ENCODE measurements at regions not wholly inside any gene's neighbourhood (a gene's known extent, or its start where the extent isn't known, plus 50 kb on each side); places are given as distances from the start of the nearest gene placed in this dataset.
"Not testable (repeated sequence)": the region's sequence is repeated elsewhere in the genome, so short reads cannot be mapped to it uniquely, and the experiment has no call there.

DNA sequence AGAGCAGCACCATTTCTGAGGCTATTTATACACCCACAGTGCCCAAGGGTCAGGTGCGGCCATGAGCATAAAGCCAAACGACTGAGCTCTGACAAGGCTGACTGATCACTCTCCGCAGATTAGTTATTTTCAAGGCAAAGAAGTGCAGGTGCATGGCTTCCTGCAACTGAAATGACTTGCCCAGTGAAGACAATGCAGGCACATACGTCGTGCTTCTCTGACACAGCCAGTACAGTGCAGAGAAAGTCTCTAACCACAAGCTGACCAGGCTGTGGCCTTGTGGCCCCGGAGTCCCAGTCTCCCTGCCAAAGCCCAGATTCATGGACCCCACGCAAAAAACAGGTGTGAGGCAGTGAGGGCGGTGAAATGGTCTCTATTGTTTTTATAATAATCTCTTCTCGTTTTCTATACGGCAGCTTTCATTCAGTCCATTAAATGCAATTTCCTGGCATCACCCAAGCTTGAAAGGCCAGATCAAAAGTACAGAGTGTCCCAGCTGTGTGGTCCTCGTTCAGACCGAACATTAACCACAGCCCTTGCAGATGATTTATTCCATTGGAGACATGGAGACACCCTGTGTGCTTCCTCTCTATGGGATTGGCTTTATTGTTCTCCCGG is 447.0 kb upstream of the ID2 start:
- DNase-seq (no peak), ATAC-seq (no peak)

DNA sequence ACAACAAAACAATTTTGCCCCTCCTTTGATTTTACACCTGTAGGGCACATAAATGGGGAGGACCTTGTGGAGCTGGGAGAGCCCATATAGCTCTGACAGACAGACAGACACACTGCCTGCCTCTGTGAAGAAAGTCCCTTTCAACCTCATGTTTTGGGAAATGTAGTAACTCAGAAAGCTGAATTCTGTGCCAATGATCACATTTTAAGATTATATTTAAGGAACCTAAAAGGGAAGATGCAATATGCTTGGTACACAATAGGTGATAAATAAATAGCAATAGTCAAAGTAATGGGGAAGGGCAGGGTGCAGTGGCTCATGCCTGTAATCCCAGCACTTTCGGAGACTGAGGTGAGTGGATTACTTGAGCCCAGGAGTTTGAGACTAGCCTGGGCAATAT is 446.4 kb upstream of the ID2 start:
- ATAC-seq = no peak
- no peak for DNase-seq

DNA sequence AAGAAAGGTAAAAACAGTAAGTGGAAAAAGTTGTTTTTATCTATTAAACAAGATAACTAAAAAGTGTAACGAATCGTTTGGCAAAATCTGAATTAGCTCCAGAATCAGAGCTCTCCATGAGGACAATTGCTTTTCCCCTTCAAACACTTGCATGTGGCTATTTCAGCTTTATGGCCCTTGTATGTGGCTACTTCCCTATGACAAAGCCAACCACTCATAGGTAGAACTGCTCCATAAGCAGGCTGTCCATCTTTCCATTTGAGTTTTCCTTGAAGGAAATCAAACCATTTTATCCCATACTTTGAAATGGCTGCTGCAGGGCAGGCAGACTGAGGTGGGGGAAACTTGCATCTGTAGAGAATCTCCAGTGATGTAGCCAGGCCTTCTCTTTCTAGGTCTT is 445.5 kb upstream of the ID2 start:
- ATAC-seq = no peak

DNA sequence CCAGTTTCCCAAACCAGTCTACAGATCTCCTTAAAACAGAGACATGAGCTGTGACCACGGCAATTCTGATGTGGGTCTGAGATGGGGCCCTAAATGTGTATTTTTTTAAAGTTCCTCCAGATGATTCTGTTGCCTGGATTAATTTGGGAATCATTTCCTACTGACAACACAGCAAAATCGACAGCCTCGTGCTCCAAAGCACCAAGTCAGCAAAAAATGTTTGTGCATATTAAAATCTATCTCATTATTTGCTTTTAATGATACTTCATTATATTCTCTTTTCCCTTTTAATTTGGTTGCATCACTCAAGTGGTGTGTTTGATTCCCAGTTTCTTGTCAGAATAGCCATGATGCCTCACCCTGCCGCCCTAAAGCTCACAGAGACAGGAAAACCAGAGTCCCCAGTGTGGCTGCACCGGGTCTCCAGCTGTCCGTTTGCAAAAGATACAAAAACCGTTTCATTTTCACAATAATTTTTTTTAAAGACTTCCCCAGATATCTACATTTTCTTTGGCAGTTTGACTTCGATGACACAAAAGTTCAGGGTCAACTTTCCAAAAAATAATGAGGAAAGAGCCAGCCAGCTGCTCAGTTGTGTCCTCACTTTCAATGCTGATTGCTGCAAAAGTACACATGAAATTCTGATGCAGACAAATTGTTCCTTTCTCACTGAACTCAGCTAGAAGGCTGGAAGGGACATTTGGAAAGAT is 443.2 kb upstream of the ID2 start:
- DNase-seq (no peak), ATAC-seq (no peak)

More for the DNA sequence above, 445.5 kb upstream of the ID2 start:
- DNase-seq = no peak

DNA sequence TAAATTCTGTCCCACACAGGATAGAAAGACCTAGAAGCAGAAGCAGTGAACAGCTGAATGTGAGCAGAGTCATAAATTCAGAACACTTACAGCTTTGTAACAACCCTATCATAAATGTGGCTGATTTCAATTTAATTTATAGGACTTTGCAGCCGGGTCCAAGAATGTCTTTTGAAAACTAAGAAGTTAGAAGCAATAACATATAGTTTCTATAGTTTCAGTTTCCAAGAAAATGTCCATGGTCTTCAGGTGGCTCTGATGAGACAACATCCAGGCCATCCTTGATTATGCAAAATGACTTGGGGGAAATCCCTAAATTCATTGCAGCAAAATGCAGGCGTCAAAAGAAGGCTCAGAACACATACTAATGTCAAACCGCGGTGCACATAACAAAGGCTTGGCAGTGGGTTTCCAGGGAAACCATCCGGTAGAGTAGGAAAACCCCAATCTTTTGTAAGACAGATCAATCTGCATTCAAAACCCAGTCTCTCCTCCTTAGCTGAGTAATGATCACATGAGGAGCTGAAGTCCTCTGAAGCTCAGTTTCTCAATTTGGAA is 442.2 kb upstream of the ID2 start:
- DNase-seq = peak; percentile 38
- ATAC-seq = peak; percentile 89

DNA sequence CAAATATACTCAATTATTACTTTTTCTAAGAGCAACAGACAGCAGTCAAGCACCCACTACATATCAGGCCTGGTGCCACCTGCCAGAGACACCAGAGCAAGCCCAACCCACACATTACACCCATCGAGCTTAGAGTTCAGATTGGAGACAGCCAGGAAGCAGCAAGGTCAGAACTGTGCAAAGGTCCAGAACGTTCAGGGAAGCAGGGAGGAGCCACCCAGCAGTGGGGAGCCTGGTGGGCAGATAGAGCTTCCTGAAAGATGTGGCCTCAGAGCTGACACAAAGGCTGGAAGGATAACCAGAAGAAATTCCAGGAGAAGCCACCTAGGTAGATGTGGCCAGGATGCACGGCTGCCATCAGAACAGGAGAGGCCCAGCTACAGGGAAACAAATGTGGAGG is 440.5 kb upstream of the ID2 start:
- ATAC-seq (no peak), DNase-seq (no peak)

DNA sequence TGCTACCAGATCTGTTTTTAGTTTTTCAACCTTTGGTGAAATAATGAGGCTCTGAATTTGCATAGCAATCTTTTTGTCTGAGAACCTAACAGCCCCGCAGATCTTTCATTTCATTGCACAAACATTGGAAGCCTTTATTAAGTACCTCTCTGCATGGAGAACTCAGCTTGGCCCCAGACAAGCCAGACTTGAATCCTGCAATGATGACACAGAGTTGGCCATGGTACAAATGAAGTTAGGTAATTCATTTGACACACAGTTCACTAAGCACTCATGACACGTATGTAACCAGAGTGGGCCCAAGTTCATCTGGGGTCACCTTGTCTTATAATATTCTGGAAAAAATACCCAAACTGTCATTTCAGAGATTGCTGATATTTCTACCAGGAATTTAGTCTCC is 439.1 kb upstream of the ID2 start:
- DNase-seq (no peak), ATAC-seq (no peak)

DNA sequence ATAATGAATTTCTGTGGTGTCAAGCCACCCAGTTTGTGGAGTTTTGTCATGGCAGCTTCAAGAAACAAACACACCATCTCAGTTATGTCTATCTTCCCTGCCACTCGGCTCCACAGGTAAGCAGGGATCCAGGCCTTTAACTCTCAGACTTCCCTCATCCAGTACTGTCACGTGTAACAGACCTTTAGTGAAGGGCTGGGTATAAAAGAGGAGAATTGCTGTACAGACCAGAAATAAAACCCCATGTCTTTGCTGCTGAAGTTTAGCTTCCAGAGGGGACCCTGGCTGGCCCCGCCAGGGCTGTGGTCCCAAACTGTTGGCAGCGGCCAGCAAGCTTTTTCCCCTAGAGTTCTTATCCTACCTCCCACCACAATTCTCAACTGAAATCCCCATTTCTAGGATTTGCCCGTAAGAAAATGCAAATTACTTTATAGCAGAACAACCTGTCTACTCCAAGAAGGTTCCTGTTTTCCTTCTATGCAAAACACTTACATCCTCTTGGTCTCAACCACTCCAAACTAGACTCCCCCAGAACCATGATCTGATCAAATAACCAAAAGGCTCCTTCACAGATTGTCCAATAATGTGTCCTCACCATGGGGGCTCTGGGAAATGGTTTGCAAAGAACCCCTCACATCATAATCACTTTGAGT is 438.0 kb upstream of the ID2 start:
- DNase-seq = no peak
- no peak for ATAC-seq

DNA sequence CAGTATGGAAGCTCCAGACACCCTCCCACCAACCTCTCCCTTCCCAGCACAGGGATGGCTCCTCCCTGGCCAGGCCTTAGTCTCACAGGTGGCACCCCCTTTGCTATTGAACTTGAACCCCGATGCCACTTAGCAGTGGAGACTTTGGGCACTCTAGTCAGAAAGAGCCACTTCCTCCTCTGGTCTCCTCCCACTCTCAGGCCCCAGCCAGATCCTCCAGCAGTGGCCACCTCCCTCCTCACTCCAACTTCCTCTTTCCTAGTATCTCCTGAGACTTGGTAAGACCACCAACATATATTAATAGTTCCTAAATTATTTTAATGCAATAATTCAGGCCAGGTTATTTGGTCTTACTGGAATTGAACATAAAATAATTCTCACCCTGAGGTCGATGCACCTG is 437.2 kb upstream of the ID2 start:
- ATAC-seq (no peak), DNase-seq (no peak)

DNA sequence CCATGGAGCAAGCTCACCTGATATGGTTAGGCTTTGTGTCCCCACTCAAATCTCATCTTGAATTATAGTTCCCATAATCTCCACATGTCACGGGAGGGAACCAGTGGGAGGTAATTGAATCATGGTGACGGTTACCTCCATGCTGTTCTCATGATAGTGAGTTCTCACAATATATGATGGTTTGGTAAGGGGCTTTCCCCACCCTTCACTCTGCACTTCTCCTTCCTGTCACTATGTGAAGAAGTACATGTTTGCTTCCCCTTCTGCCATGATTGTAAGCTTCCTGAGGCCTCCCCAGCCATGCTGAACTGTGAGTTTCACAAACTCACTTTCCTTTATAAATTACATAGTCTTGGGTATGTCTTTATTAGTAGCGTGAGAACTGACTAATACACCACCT is 435.7 kb upstream of the ID2 start:
- no peak for DNase-seq
- no peak for ATAC-seq

DNA sequence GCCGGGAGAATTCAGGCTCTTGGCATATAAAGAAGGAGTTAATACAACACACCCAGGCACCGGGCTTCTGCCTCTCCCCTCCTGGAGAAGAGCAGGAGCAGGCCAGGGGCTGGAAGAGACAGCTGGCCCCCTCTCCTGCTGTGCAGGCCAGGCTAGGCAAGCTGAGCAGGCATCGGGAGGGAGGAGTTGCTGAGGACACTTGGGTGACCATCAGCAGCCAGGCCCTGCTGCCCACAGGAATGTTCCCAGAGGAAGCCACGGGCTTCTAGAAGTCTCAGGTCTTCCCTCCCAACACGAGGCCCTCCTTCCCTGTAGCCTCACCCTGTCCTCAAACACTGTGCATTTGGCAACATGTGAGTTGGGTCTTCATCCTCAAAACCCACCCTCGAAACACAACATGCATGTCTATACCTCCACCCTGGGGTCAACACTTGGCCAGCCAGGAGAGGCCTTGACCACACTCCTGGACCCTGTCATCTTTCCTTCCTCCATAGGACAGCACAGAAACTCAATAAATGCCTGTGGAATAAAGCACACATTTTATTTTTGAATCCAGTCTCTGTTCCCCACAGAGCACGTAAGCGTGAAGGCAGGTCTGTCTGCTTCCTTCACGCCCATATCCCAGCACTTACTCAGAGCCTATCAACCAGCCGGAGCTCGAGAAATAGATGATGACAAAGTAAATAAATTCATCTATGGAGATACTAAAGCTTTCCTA is 433.8 kb upstream of the ID2 start:
- DNase-seq = no peak
- ATAC-seq = no peak

DNA sequence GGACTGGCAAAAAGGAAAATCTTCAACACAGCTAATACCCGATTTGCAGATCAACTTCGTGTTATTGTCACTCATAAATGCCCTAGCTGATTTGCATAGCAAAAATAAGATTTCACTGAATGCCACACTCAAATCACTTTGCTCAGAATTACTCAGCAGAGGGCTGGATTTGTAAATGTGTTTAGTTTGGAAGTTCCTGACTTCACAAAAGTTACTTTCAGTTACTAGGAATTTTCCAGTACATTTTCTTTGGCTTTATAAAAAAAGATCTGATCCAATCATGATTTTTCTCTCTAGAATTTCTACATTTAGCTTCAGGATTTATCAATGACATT is 433.3 kb upstream of the ID2 start:
- no peak for DNase-seq
- no peak for ATAC-seq

DNA sequence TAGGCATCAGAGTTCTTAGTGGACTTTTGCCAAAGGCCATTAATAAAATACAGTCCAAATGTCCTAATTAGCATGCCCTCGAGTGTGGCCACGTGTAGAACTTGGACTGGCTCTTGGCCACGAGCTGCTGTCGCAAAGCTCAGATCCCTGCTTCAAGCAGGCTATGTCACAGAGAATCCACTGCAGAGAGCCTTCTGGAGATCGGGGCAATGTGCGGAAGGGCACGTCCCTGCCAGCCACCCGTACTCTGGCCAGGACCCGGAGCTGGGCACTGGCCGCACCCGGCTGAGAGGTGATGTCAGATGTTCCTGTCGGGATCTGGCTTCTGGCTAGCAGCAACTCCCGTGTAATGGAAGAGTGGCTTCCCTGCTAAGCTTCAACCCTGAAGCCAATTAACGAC is 432.7 kb upstream of the ID2 start:
- no peak for ATAC-seq
- DNase-seq = no peak

DNA sequence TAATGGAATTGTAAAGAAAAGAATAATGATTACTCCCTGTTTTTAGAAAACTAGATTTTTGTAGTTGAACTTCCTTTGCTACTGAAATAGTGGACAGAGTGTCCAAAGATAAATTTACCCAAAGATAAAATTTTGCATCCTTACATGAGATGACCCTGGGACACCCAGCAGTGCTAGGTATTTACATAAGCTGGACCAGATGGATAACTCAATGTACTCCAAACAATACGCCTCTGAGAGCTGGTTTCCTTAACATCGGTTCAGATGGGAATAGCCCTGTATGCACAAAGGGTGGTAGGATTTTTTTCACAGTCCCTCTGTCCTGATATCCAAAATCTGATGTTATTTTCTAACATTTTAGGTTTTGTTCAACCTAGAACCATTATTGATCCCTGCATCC is 432.1 kb upstream of the ID2 start:
- no peak for ATAC-seq

DNA sequence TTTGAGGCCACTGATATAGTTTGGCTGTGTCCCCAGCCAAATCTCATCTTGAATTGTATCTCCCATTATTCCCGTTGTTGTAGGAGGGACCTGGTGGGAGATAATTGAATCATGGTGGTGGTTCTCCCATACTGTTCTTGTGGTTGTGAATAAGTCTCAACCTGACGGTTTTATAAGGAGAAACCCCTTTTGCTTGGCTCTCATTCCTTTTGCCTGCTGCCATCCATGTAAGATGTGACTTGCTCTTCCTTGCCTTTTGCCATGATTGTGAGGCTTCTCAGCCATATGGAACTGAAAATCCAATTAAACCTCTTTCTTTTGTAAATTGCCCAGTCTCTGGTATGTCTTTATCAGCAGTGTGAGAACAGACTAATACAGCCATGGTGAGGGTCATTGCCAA is 431.6 kb upstream of the ID2 start:
- not testable (repeated sequence) for DNase-seq, ATAC-seq

More for the DNA sequence above, 432.1 kb upstream of the ID2 start:
- no peak for DNase-seq

DNA sequence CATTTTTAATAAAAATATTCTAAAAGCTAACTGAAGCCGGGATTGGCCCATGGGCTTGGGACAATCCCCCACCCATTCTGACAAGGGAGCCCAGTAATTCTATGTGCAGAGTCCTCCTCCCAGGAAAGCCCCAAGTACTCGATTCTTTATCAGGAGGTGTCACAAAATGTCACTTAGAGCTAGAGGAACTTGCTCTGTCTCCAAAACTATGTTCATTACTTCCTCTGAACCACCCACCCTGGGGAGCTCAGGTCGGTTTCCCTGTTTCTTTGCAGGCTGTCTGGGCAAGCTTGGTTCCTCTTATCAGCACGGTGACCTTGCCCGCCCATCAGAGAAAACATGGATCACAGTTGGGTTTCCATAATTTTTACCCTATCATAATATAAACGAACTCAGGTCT is 430.6 kb upstream of the ID2 start:
- DNase-seq (no peak), ATAC-seq (no peak)

DNA sequence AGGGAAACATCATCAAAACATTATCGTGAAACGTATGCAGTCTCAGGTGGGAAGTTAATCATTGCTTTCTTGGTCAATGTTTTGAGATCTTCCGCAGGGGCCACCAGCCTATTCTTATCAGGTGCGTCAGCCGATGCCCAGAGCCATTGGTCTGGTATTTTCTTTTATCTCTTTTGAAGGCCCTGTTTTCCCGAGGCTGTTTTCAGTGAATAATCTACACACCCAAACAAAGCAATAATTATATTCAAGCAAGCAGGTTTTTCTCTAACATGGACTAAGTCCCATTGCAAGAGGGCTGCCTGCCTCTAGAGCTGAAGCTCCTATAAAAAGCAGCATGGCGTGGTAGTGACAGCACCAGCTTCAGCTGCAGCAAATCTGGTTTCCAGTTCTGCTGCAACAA is 430.0 kb upstream of the ID2 start:
- ATAC-seq (no peak), DNase-seq (no peak)

DNA sequence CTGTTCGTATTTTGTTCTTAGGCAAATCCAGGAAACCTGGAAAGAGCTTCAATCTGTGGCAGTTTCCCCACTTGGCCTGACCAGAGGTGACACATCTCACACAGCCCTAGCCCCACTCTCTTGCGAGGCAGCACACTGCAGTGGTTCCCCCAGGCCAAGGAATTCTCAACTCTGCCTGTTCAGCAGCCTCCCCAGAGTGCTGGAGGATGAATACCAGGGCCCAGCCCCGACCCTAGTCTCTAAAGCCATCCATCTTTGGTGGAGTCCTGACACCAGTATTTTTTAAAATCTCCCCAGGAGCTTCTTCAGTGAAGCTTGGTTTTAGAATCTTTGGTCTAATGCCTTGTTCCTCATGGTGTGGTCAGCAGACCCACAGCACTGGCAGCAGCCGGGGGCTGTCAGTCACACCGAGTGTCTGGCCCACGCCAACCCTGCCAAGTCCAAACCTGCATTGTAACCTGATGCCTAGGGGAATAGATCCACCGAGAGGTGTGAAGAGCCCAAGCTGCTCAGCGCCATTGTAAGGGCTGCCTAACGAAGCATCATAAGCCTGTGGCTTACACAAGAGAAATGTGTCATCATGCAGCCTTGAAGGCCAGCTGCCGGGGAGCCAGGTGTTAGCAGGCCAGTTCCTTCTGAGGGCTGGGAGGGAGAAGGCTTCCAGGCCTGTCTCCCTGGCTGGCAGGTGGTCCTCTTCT is 428.7 kb upstream of the ID2 start:
- peak; percentile 40 for ATAC-seq
- no peak for DNase-seq

DNA sequence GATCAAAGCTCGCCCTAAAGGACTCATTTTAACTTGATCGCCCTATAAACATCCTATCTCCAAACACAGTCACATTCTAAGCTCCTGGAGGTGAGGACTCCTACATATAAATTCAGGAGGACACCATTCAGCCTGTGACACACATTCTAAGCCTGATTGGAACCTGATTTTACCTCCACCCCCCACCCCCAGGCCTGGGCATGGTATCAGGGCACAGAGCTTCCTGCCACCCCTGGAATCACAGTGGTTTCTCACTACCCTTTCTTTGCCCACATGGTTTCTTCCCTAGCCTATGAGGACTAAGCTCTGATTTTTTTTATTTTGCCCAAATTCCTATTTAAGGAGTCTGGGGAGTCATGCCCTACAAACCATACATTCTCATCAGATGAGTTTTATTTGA is 428.1 kb upstream of the ID2 start:
- DNase-seq (no peak), ATAC-seq (no peak)

DNA sequence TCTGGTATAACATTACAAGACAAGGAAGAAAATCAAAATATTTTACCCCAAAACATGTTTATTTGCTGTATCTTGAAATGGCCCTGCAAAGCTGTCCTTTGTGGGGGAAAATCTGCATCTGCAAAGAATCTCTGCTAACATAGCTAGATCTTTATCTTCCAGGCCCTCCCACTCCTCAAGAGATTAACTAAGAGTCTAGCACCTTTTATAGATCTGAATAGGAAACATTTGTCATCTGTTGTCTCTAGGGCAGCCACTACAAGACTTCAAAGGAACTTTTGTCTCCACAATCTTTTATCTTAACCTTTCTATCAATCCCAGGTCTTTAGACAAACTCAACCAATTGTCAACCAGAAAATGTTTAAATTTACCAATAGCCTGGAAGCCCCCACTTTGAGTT is 427.6 kb upstream of the ID2 start:
- ATAC-seq, DNase-seq: not testable (repeated sequence)

DNA sequence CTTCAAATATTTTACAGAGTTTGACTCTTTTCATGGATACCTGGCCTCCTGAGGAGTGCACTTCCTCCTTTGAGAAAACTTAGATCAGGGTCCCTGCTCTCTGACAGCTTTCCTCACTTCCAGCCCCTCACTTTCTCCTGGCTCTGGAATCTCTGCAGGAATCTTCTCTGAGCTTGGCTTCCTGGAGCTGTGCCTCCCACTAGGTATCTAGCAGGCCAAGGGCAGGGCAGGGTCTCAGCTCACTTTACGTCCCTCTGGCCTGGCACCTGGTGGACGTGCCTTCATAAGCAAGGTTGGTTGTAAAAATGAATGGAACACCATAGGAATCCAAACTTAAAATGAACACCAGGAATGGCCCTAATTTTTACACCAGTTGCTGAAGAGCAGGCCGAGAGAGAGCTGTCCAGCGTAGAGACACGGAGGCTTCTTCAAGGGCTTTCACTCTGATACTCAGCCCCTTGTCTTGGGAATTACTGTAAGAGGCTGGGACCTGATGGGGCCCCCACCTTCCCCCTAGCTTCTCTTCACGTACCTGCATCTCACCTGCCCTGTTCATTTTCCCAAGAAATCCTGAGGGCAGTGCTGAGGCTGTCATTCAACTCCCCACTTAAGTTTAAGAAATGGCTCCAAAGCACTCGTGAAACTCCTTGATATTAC is 426.9 kb upstream of the ID2 start:
- DNase-seq (no peak), ATAC-seq (no peak)

DNA sequence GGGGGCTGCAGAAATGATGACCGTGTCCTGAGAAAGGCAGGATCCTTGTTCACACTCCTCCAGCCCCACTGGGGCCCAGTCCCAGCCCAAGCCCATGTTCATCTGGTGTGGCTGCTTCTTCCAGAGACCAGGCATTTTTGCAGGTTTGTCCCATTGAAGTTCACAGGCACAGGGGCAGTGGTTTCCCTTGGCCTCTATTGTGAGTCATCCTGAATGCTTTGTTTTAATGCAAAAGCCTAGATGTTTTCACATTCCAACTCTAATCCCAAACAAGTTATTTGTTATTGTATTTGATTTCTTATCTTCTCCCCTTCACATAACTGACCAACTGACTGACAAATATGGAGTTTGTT is 426.4 kb upstream of the ID2 start:
- no peak for ATAC-seq

More for the DNA sequence above, 426.4 kb upstream of the ID2 start:
- no peak for DNase-seq
